ENCODE measurements at regions not wholly inside any gene's neighbourhood (a gene's known extent, or its start where the extent isn't known, plus 50 kb on each side); places are given as distances from the start of the nearest gene placed in this dataset.

- DNase-seq (ENCODE audit: low read depth in 4 of 4, low spot score in 3 of 4): no peak
Measured at GRCh38 chr16:73547552-73548403, 499.9 kb upstream of the ZFHX3 start.

GRCh38 chr16:73546341-73546845 lies 498.5 kb upstream of the ZFHX3 start:
- DNase-seq (ENCODE audit: low read depth in 4 of 4, low spot score in 3 of 4): no peak

- no peak for DNase-seq (ENCODE audit: low read depth in 4 of 4, low spot score in 3 of 4)
Measured at GRCh38 chr16:73545755-73546154, 497.8 kb upstream of the ZFHX3 start.

GRCh38 chr16:73545290-73545689 lies 497.4 kb upstream of the ZFHX3 start:
- no peak for DNase-seq (ENCODE audit: low read depth in 4 of 4, low spot score in 3 of 4)

- no peak for DNase-seq (ENCODE audit: low read depth in 4 of 4, low spot score in 3 of 4)
Measured at GRCh38 chr16:73544826-73545225, 496.9 kb upstream of the ZFHX3 start.

- DNase-seq (ENCODE audit: low read depth in 4 of 4, low spot score in 3 of 4): no peak
Measured at GRCh38 chr16:73543970-73544599, 496.2 kb upstream of the ZFHX3 start.

- no peak for DNase-seq (ENCODE audit: low read depth in 4 of 4, low spot score in 3 of 4)
Measured at GRCh38 chr16:73543331-73543969, 495.5 kb upstream of the ZFHX3 start.

- no peak for DNase-seq (ENCODE audit: low read depth in 4 of 4, low spot score in 3 of 4)
Measured at GRCh38 chr16:73542885-73543284, 495.0 kb upstream of the ZFHX3 start.

GRCh38 chr16:73537921-73538320 lies 490.0 kb upstream of the ZFHX3 start:
- DNase-seq (ENCODE audit: low read depth in 4 of 4, low spot score in 3 of 4): no peak

- no peak for DNase-seq (ENCODE audit: low read depth in 4 of 4, low spot score in 3 of 4)
Measured at GRCh38 chr16:73536931-73537330, 489.0 kb upstream of the ZFHX3 start.

GRCh38 chr16:73531021-73531420 lies 483.1 kb upstream of the ZFHX3 start:
- DNase-seq (ENCODE audit: low read depth in 4 of 4, low spot score in 3 of 4): no peak

GRCh38 chr16:73530529-73530928 lies 482.6 kb upstream of the ZFHX3 start:
- DNase-seq (ENCODE audit: low read depth in 4 of 4, low spot score in 3 of 4): no peak

- DNase-seq (ENCODE audit: low read depth in 4 of 4, low spot score in 3 of 4): no peak
Measured at GRCh38 chr16:73529303-73530012, 481.5 kb upstream of the ZFHX3 start.

GRCh38 chr16:73527187-73527586 lies 479.3 kb upstream of the ZFHX3 start:
- DNase-seq (ENCODE audit: low read depth in 4 of 4, low spot score in 3 of 4): no peak

- DNase-seq (ENCODE audit: low read depth in 4 of 4, low spot score in 3 of 4): peak in 2 of 4 donors; percentile 18
Measured at GRCh38 chr16:73526011-73526804, 478.3 kb upstream of the ZFHX3 start.

GRCh38 chr16:73523209-73523608 lies 475.3 kb upstream of the ZFHX3 start:
- DNase-seq (ENCODE audit: low read depth in 4 of 4, low spot score in 3 of 4): no peak

- no peak for DNase-seq (ENCODE audit: low read depth in 4 of 4, low spot score in 3 of 4)
Measured at GRCh38 chr16:73521499-73521898, 473.6 kb upstream of the ZFHX3 start.

- no peak for DNase-seq (ENCODE audit: low read depth in 4 of 4, low spot score in 3 of 4)
Measured at GRCh38 chr16:73515616-73516015, 467.7 kb upstream of the ZFHX3 start.

- no peak for DNase-seq (ENCODE audit: low read depth in 4 of 4, low spot score in 3 of 4)
Measured at GRCh38 chr16:73510852-73511251, 462.9 kb upstream of the ZFHX3 start.

GRCh38 chr16:73506568-73507056 lies 458.7 kb upstream of the ZFHX3 start:
- DNase-seq (ENCODE audit: low read depth in 4 of 4, low spot score in 3 of 4): no peak
